ENCODE measurements at regions not wholly inside any gene's neighbourhood (a gene's known extent, or its start where the extent isn't known, plus 50 kb on each side); places are given as distances from the start of the nearest gene placed in this dataset.

DNA sequence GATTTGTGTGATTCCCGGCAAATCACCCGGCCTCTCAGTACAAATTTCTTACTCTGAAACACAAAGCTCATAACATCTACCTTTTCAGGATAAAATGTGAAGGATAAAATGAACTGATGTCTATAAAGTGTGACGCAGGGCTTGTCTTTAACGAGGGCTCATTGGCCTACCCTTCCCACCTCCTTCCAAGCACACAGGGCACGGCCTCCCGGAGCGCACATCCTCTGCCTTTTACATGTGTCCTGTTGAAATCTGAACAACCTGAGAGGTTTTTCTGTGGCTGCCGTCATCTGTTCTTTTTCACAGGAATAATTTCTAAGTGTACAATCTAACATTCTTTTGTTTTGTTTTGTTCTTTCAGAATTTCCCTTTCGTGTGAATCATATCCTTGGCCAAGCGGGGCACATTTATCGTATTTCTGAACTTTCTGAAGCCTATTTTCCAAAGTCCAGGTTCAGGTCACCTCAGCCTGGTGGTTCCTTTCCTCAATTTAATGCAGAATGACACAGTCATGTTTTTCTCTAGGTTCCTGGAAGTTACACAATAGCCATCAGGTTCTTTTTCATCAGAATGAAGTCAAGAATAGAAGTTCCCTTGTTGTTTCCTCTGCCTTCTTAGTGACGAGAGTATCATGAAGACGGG is 53.1 kb upstream of the SPRY1 start:
- H3K4me1 Mint-ChIP-seq, result peaks cover 35% of the 10 kb centered on the region
- H3K27ac ChIP-seq (ENCODE audit: low read depth in 1 of 2, low read length in 2 of 2), result no peak overlapping the region

More for the DNA sequence above, 53.1 kb upstream of the SPRY1 start:
- Histone ChIP-seq H3K9ac (ENCODE audit: insufficient read depth, low read length, poor library complexity, severe bottlenecking) (no peak overlapping the region), H3K36me3 (replicated peaks in 1 of 2; ENCODE audit: control insufficient read depth in 1 of 2, insufficient read depth in 2 of 2, low read length in 2 of 2) (no peaks in the 10 kb centered on the region), H3K4me1 (ENCODE audit: control insufficient read depth in 1 of 2, insufficient read depth in 2 of 2, low read length in 2 of 2) (peaks cover 16 to 40% of the 10 kb centered on the region in 2 donors), H3K4me2 (replicated peaks; ENCODE audit: extremely low read depth, low read length, poor library complexity, severe bottlenecking) (no peak overlapping the region), H3K4me3 (replicated peaks in 1 of 3; ENCODE audit: low read depth in 2 of 3, low read length in 3 of 3) (no peak overlapping the region), H3K9me3 (replicated peaks in 1 of 2; ENCODE audit: control insufficient read depth in 1 of 2, insufficient read depth in 1 of 2, low read length in 2 of 2) (no peaks in the 10 kb centered on the region), H3K27me3 (ENCODE audit: control insufficient read depth in 2 of 2, insufficient read depth in 2 of 2, low read length in 2 of 2) (no peaks in the 10 kb centered on the region), H3K79me2 (ENCODE audit: insufficient read depth, low read length) (no peaks in the 10 kb centered on the region), H4K20me1 (ENCODE audit: insufficient read depth, low read length) (no peaks in the 10 kb centered on the region), H2AFZ (ENCODE audit: insufficient read depth, low read depth, low read length, poor library complexity, severe bottlenecking) (no peak overlapping the region)
- peak overlapping the region in 2 of 7 donors; percentile 25 to 32 for H3K27ac Mint-ChIP-seq
- intact Hi-C loops (cut with micrococcal nuclease), result no loop called here
- no peak for TF ChIP-seq CTCF (IDR thresholded peaks at IDR 0.05)
- H3K9me3 Mint-ChIP-seq, result peaks cover 0 to 4% (median 0%) of the 10 kb centered on the region in 7 donors
- DNase-seq, result peak in 2 of 3 donors; percentile 10 to 29
- 96% methylated on average over 7 of the region's 13 CpGs for WGBS (ENCODE audit: insufficient coverage)
- no peaks in the 10 kb centered on the region for H3K36me3 Mint-ChIP-seq
- peaks cover 0 to 2% (median 0%) of the 10 kb centered on the region in 3 donors for H3K27me3 Mint-ChIP-seq (ENCODE audit: low read depth in 3 of 3)
- H3K4me3 Mint-ChIP-seq, result no peak overlapping the region
